ENCODE measurements at regions not wholly inside any gene's neighbourhood (a gene's known extent, or its start where the extent isn't known, plus 50 kb on each side); places are given as distances from the start of the nearest gene placed in this dataset.

DNA sequence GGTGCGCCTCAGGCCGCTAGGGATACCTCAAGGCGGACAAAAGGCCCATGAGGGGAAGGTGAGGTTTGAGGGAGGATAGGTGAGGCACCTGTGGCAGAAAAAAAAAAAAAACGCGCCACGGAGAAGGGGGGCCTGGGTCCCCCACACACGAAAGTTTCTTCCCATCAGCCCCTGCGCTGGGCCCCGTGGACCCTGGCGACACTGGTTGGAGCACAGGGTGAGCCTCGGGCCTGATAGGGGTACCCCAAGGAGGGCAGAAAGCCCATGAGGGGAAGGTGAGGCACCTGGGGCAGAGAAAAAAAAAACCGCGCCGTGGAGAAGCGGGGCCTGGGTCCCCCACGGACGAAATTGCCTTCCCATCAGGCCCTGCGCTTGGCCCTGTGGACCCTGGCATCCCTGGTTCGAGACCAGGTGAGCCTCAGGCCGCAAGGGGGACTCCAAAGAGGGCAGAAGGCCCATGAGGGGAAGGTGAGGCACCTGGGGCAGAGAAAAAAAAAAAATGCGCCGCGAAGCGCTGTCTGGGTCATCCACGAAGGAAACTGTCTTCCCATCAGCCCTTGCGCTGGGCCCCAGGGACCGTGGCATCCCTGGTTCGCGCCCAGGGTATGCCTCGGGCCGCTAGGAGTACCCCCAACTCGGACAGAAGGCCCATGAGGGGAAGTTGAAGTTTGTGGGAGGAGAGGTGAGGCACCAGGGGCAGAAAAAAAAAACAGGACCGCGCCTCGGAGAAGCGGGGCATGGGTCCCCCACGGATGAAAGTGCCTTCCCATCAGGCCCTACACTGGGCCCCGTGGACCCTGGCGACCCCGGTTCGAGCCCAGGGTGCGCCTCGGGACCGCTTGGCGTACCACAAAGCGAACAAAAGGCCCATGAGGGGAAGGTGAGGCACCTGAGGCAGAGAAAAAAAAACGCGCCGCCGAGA is 226.2 kb downstream of the CCDC74A start:
- no peak overlapping the region for H2AFZ ChIP-seq (ENCODE audit: low read length)
- no peaks in the 10 kb centered on the region for H3K79me2 ChIP-seq (ENCODE audit: control insufficient read depth, insufficient read depth, low read length)
- no peak for DNase-seq (ENCODE audit: low read depth in 2 of 2)

DNA sequence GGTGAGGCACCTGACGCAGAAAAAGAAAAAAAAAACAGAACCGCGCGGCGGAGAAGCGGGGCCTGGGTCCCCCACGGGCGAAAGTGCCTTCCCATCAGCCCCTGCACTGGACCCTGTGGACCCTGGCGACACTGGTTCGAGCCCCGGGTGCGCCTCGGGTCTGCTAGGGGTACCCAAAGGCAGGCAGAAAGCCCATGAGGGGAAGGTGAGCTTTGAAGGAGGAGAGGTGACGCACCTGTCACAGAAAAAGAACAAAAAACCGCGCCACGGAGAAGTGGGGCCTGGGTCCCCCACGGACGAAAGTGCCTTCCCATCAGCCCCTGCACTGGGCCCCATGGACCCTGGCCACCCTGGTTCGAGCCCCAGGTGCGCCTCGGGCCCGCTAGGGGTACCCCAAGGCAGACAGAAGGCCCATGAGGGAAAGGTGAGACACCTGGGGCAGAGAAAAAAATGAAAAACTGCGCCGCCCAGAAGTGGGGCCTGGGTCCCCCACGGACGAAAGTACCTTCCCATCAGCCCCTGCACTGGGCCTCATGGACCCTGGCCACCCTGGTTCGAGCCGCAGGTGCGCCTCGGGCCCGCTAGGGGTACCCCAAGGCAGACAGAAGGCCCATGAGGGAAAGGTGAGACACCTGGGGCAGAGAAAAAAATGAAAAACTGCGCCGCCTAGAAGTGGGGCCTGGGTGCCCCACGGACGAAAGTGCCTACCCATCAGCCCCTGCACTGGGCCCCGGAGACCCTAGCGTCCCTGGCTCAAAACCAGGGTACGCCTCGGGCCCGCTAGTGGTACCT is 227.4 kb downstream of the CCDC74A start:
- no peaks in the 10 kb centered on the region for H4K20me1 ChIP-seq (ENCODE audit: control insufficient read depth, extremely low read depth, insufficient read depth, low read length)
- no peaks in the 10 kb centered on the region for H3K79me2 ChIP-seq (ENCODE audit: control insufficient read depth, insufficient read depth, low read length)
- H3K9me3 ChIP-seq (ENCODE audit: control insufficient read depth, insufficient read depth, low read depth, low read length) = no peaks in the 10 kb centered on the region
- H3K4me2 ChIP-seq (ENCODE audit: extremely low read depth, insufficient read depth, low read length) = no peak overlapping the region
- H3K27ac ChIP-seq (ENCODE audit: insufficient read depth, low read length) = no peak overlapping the region
- no peak overlapping the region for H2AFZ ChIP-seq (ENCODE audit: low read length)
- no peak overlapping the region for H3K9ac ChIP-seq (ENCODE audit: insufficient read depth, low read length)
- no peak for DNase-seq (ENCODE audit: low read depth in 2 of 2)
- no peak for TF ChIP-seq EZH2 (IDR thresholded peaks at IDR 0.05; ENCODE audit: low read length, missing control alignments)
- TF ChIP-seq, protein P1, sequence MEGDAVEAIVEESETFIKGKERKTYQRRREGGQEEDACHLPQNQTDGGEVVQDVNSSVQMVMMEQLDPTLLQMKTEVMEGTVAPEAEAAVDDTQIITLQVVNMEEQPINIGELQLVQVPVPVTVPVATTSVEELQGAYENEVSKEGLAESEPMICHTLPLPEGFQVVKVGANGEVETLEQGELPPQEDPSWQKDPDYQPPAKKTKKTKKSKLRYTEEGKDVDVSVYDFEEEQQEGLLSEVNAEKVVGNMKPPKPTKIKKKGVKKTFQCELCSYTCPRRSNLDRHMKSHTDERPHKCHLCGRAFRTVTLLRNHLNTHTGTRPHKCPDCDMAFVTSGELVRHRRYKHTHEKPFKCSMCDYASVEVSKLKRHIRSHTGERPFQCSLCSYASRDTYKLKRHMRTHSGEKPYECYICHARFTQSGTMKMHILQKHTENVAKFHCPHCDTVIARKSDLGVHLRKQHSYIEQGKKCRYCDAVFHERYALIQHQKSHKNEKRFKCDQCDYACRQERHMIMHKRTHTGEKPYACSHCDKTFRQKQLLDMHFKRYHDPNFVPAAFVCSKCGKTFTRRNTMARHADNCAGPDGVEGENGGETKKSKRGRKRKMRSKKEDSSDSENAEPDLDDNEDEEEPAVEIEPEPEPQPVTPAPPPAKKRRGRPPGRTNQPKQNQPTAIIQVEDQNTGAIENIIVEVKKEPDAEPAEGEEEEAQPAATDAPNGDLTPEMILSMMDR (conservative IDR thresholded peaks at IDR 0.05 in 1 of 2, IDR thresholded peaks at IDR 0.05 in 1 of 2; ENCODE audit: low read depth in 1 of 2, low read length in 2 of 2) = no peak
- no peaks in the 10 kb centered on the region for H3K36me3 ChIP-seq (ENCODE audit: control insufficient read depth, insufficient read depth, low read length)
- no peak overlapping the region for H3K4me3 ChIP-seq (replicated peaks in 1 of 4; ENCODE audit: control extremely low read depth in 1 of 4, insufficient read depth in 1 of 4, low read depth in 3 of 4, low read length in 4 of 4)
- H3K4me1 ChIP-seq (ENCODE audit: control insufficient read depth, extremely low read depth, insufficient read depth, low read length) = no peaks in the 10 kb centered on the region
- H3K27me3 ChIP-seq (ENCODE audit: control insufficient read depth, insufficient read depth, low read length) = no peaks in the 10 kb centered on the region

More for the DNA sequence above, 226.2 kb downstream of the CCDC74A start:
- TF ChIP-seq, protein P1 (conservative IDR thresholded peaks at IDR 0.05 in 1 of 2, IDR thresholded peaks at IDR 0.05 in 1 of 2; ENCODE audit: low read depth in 1 of 2, low read length in 2 of 2) = no peak
- no peak for TF ChIP-seq EZH2 (IDR thresholded peaks at IDR 0.05; ENCODE audit: low read length, missing control alignments)
- Histone ChIP-seq H3K27ac (ENCODE audit: insufficient read depth, low read length) (no peak overlapping the region), H4K20me1 (ENCODE audit: control insufficient read depth, extremely low read depth, insufficient read depth, low read length) (no peaks in the 10 kb centered on the region), H3K4me1 (ENCODE audit: control insufficient read depth, extremely low read depth, insufficient read depth, low read length) (no peaks in the 10 kb centered on the region), H3K4me3 (replicated peaks in 1 of 4; ENCODE audit: control extremely low read depth in 1 of 4, insufficient read depth in 1 of 4, low read depth in 3 of 4, low read length in 4 of 4) (no peak overlapping the region), H3K36me3 (ENCODE audit: control insufficient read depth, insufficient read depth, low read length) (no peaks in the 10 kb centered on the region), H3K27me3 (ENCODE audit: control insufficient read depth, insufficient read depth, low read length) (no peaks in the 10 kb centered on the region), H3K9me3 (ENCODE audit: control insufficient read depth, insufficient read depth, low read depth, low read length) (no peaks in the 10 kb centered on the region), H3K9ac (ENCODE audit: insufficient read depth, low read length) (no peak overlapping the region), H3K4me2 (ENCODE audit: extremely low read depth, insufficient read depth, low read length) (no peak overlapping the region)

Measured in fibroblast of lung (primary cell).